Gastroesophageal sphincter (tissue), 3 donors: ENCODE measurements at regions not wholly inside any gene's neighbourhood (a gene's known extent, or its start where the extent isn't known, plus 50 kb on each side); places are given as distances from the start of the nearest gene placed in this dataset.

ENCODE experiments used
- CTCF ChIP-seq, 4 experiments: fragments of 200-600 bp in 2 of 4; fragments of 450-650 bp in 2 of 4; sonication (generic) in 1 of 4; IDR thresholded peaks; one replicate each; pipeline ENCODE4 v1.5.1; 2017 to 2019; ENCODE audit warnings: antibody characterized with exemption in 4 of 4, mild to moderate bottlenecking in 2 of 4, moderate library complexity in 2 of 4
- EP300 ChIP-seq: sonication (generic); formaldehyde crosslinking; IDR thresholded peaks from one replicate; pipeline ENCODE4 v1.6.1; 2017; ENCODE audit warnings: antibody characterized with exemption, mild to moderate bottlenecking
- POLR2A ChIP-seq, 2 donors: fragments of 450-650 bp; IDR thresholded peaks; one replicate each; pipeline ENCODE4 v1.6.1; 2017; ENCODE audit warnings: antibody characterized with exemption in 2 of 2, mild to moderate bottlenecking in 2 of 2, moderate library complexity in 1 of 2

- TF ChIP-seq CTCF (IDR thresholded peaks at IDR 0.05) (no peak), EP300 (no peak), POLR2A (IDR thresholded peaks at IDR 0.05) (no peak)
Observed at GRCh38 chr6:6781873-6782227, 193.3 kb downstream of the LY86 start.
